GM19240 (cell line): ENCODE measurements at regions not wholly inside any gene's neighbourhood (a gene's known extent, or its start where the extent isn't known, plus 50 kb on each side); places are given as distances from the start of the nearest gene placed in this dataset.

Source experiments
- DNase-seq: peaks from one replicate; pipeline ENCODE4 v3.0.0; 2011; ENCODE audit warnings: low spot score; ENCODE audit not compliant: insufficient read length

GRCh38 chr2:217481577-217481976 is 521.2 kb downstream of the TNS1 start:
- no peak for DNase-seq

DNA sequence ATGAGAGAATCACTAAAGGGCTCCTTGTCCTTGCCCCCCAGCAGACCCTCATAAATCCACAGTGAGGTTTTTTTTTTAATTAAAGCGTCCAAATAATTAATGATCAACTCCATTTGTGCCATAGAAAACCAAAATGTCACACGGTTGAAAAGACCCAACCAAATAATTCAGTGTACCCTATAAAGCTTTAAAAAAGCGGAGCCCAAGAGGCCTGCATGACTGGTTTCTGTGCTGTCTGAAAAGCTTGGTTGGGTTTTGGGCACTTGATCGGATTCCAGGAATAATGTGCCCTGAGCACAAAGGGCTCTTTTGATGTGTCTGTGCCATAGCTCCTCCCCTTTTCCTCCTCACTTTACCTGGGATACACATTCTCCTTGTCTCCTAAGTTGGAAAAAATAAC is 523.2 kb downstream of the TNS1 start:
- DNase-seq: no peak

GRCh38 chr2:217478831-217479455 is 523.9 kb downstream of the TNS1 start:
- no peak for DNase-seq

GRCh38 chr2:217477583-217477982 is 525.2 kb downstream of the TNS1 start:
- no peak for DNase-seq

GRCh38 chr2:217475791-217476190 is 527.0 kb downstream of the TNS1 start:
- DNase-seq: no peak

DNA sequence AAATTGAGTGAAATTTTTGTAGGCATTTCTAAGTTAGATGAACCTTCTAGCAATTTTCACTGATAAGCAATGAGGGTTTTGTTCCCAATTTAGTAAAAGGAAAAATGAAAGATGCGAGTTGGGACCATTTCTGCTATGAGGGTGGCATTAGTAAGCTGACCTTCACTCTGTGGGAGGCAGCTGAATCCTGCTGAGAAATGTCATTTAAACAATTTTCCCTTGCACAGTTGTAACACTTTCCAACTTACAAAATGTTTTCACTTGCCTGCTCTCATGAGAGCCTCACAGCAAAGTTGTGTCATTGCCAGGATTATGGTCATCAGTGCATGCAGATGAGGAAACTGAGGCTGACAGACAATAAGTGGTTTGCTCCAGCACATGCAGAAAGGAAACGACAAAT is 527.7 kb downstream of the TNS1 start:
- DNase-seq: no peak

- DNase-seq: no peak
Measured at GRCh38 chr2:217471319-217471718, 531.5 kb downstream of the TNS1 start.

GRCh38 chr2:217469203-217469810 is 533.5 kb downstream of the TNS1 start:
- no peak for DNase-seq

- no peak for DNase-seq
Measured at GRCh38 chr2:217468042-217468830, 534.6 kb downstream of the TNS1 start.

DNA sequence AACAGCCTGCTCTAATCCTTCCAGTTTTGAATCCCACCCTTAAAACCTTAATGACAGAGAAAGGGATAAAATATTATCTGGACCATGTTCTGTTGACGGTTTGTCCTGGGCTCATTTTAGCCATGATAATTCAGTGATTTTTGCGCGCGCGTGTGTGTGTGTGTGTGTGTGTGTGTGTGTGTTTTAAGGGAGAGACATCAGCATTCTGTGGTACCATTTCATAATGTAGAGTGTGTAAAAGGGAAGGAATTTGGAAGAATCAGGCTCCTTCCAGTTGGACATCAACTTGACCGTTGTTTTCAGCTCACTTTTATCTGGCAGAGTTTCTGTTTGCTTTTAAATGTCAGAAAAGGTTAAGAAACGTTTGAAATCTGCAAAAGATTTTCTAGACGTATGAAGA is 535.5 kb downstream of the TNS1 start:
- DNase-seq: no peak

DNA sequence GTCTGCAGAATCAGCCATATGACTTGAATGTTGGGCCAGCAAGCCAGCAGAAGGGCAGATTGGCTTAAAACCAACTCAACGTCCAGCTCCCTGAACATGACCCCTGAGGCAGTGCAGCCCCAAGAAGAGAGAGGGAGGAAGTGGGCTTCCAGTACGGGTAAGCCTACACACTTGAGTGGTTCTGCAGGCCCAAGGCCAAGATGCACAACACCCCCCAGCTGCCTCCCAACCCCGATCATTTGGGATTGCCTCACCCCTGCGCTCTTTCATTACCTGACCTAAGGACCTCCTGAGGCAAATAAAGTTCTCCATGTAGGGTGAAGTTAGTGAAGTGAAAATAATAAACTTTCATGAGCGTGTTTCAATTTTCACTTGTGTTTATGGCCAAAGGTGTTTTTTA is 536.0 kb downstream of the TNS1 start:
- DNase-seq: no peak

GRCh38 chr2:217466104-217466503 is 536.7 kb downstream of the TNS1 start:
- DNase-seq: no peak

DNA sequence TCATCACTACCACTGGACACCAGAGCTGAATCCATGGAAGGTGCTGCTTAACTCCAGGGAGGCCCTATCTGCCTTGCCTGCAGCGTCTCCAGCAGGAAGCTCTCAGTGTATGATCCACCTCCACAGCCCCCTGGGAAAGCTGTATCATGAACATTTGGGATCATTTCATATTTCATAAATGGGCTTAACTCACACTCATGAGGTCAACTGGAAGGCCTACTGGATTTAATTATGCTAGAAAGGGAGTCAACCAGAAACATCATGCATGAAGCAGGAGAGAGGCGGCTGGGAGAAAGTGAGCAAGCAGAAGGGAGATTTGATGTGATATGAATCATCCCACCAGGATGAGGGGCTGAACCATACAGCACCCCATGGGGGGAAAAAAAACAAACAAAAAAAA is 537.7 kb downstream of the TNS1 start:
- DNase-seq: no peak

GRCh38 chr2:217463402-217464075 is 539.3 kb downstream of the TNS1 start:
- DNase-seq: no peak

- DNase-seq: no peak
Measured at GRCh38 chr2:217462121-217462520, 540.7 kb downstream of the TNS1 start.

DNA sequence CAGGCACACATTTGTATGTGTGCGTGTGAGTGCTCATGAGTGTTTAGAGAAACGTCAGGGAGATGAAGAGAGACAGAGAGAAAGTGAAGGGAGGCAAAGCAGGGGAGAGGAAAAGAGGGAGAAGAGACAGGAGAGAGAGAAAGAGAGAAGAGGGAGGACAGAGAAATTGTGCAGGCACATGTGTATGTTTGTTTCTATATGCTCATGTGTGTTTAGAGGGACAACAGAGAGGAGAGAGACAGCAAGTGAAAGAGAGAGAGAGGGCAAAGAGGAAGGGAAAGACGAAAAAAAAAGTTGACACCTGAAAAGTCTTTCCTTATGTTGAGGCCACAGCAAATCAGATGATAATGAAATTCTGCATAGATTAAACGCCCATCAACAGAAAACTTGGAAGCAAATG is 541.1 kb downstream of the TNS1 start:
- DNase-seq: no peak

- DNase-seq: no peak
Measured at GRCh38 chr2:217459680-217460405, 543.0 kb downstream of the TNS1 start.

GRCh38 chr2:217459016-217459415 is 543.8 kb downstream of the TNS1 start:
- no peak for DNase-seq

GRCh38 chr2:217456016-217456415 is 546.8 kb downstream of the TNS1 start:
- no peak for DNase-seq

- DNase-seq: no peak
Measured at GRCh38 chr2:217452928-217453327, 549.9 kb downstream of the TNS1 start.

GRCh38 chr2:217451666-217452065 is 551.1 kb downstream of the TNS1 start:
- DNase-seq: no peak
